Chondrocyte (in vitro differentiated cells): ENCODE measurements at regions not wholly inside any gene's neighbourhood (a gene's known extent, or its start where the extent isn't known, plus 50 kb on each side); places are given as distances from the start of the nearest gene placed in this dataset.

ENCODE experiments used
- DNase-seq: peaks from one replicate; pipeline ENCODE4 v3.0.0; 2021; ENCODE audit warnings: mixed read lengths, low spot score
- H3K27ac Mint-ChIP-seq: one replicate; pipeline ENCODE4 v1.8.0; 2021; ENCODE audit warnings: mild to moderate bottlenecking, moderate library complexity, mixed read lengths; ENCODE audit not compliant: unreplicated experiment
- H3K27me3 Mint-ChIP-seq: 2 replicates; pipeline ENCODE4 v1.8.0; 2021; ENCODE audit warnings: low read depth, mixed read lengths
- H3K36me3 Mint-ChIP-seq: 2 replicates; pipeline ENCODE4 v1.8.0; 2021; ENCODE audit warnings: low read depth, mixed read lengths
- H3K4me1 Mint-ChIP-seq: 2 replicates; pipeline ENCODE4 v1.8.0; 2021; ENCODE audit warnings: low read depth, mild to moderate bottlenecking, mixed read lengths
- H3K4me3 Mint-ChIP-seq: one replicate; pipeline ENCODE4 v1.8.0; 2021; ENCODE audit warnings: mild to moderate bottlenecking, moderate library complexity, mixed read lengths; ENCODE audit not compliant: unreplicated experiment
- H3K9me3 Mint-ChIP-seq: 2 replicates; pipeline ENCODE4 v1.8.0; 2021; ENCODE audit warnings: low read depth, mixed read lengths
- CTCF ChIP-seq: fragments of 200-600 bp; sonication (generic); IDR thresholded peaks from 2 replicates; pipeline ENCODE4 v1.5.0; 2021; ENCODE audit warnings: antibody characterized with exemption, mild to moderate bottlenecking, moderate library complexity

- peaks cover 41% of the 10 kb centered on the region for H3K4me1 Mint-ChIP-seq
- no peaks in the 10 kb centered on the region for H3K36me3 Mint-ChIP-seq
- TF ChIP-seq CTCF = no peak
- no peak overlapping the region for H3K27ac Mint-ChIP-seq
- H3K9me3 Mint-ChIP-seq = peaks cover 8% of the 10 kb centered on the region
- no peaks in the 10 kb centered on the region for H3K27me3 Mint-ChIP-seq
- H3K4me3 Mint-ChIP-seq = no peak overlapping the region
- no peak for DNase-seq
Measured at GRCh38 chr10:2118201-2118600, 380.9 kb upstream of the ADARB2 start.

- TF ChIP-seq CTCF = no peak
- H3K27me3 Mint-ChIP-seq = no peaks in the 10 kb centered on the region
- peaks cover 8% of the 10 kb centered on the region for H3K9me3 Mint-ChIP-seq
- no peak overlapping the region for H3K27ac Mint-ChIP-seq
- H3K4me1 Mint-ChIP-seq = peaks cover 39% of the 10 kb centered on the region
- no peak overlapping the region for H3K4me3 Mint-ChIP-seq
- DNase-seq = no peak
- no peaks in the 10 kb centered on the region for H3K36me3 Mint-ChIP-seq
Measured at GRCh38 chr10:2117641-2118040, 380.3 kb upstream of the ADARB2 start.

- peaks cover 1% of the 10 kb centered on the region for H3K9me3 Mint-ChIP-seq
- H3K36me3 Mint-ChIP-seq = no peaks in the 10 kb centered on the region
- H3K27ac Mint-ChIP-seq = peak overlapping the region; percentile 77
- no peak for TF ChIP-seq CTCF
- no peak overlapping the region for H3K4me3 Mint-ChIP-seq
- DNase-seq = no peak
- H3K4me1 Mint-ChIP-seq = peaks cover 21% of the 10 kb centered on the region
- H3K27me3 Mint-ChIP-seq = no peaks in the 10 kb centered on the region
Measured at GRCh38 chr10:2111965-2112364, 374.6 kb upstream of the ADARB2 start.

- Mint-ChIP-seq H3K9me3 (peaks cover 4% of the 10 kb centered on the region), H3K36me3 (no peaks in the 10 kb centered on the region), H3K27me3 (no peaks in the 10 kb centered on the region), H3K4me3 (no peak overlapping the region), H3K4me1 (peaks cover 21% of the 10 kb centered on the region), H3K27ac (no peak overlapping the region)
- TF ChIP-seq CTCF = no peak
- no peak for DNase-seq
Measured at GRCh38 chr10:2108496-2108895, 371.2 kb upstream of the ADARB2 start.

- no peak overlapping the region for H3K4me3 Mint-ChIP-seq
- TF ChIP-seq CTCF = no peak
- H3K4me1 Mint-ChIP-seq = peaks cover 10% of the 10 kb centered on the region
- no peak for DNase-seq
- no peak overlapping the region for H3K27ac Mint-ChIP-seq
- H3K27me3 Mint-ChIP-seq = no peaks in the 10 kb centered on the region
- peaks cover 4% of the 10 kb centered on the region for H3K9me3 Mint-ChIP-seq
- H3K36me3 Mint-ChIP-seq = no peaks in the 10 kb centered on the region
Measured at GRCh38 chr10:2106641-2107040, 369.3 kb upstream of the ADARB2 start.
